ENCODE measurements at regions not wholly inside any gene's neighbourhood (a gene's known extent, or its start where the extent isn't known, plus 50 kb on each side); places are given as distances from the start of the nearest gene placed in this dataset.

GRCh38 chrX:68929332-68930150, 100.7 kb downstream of the EFNB1 start:
- Mint-ChIP-seq H3K9me3 (no peaks in the 10 kb centered on the region), H3K4me1 (ENCODE audit: low read depth) (no peaks in the 10 kb centered on the region), H3K4me3 (no peak overlapping the region), H3K36me3 (ENCODE audit: low read depth) (no peaks in the 10 kb centered on the region), H3K27ac (no peak overlapping the region), H3K27me3 (no peaks in the 10 kb centered on the region)
- no peak for DNase-seq
- ChIA-PET POLR2A (no interaction called here), CTCF (no interaction called here)
- TF ChIP-seq, protein P1, sequence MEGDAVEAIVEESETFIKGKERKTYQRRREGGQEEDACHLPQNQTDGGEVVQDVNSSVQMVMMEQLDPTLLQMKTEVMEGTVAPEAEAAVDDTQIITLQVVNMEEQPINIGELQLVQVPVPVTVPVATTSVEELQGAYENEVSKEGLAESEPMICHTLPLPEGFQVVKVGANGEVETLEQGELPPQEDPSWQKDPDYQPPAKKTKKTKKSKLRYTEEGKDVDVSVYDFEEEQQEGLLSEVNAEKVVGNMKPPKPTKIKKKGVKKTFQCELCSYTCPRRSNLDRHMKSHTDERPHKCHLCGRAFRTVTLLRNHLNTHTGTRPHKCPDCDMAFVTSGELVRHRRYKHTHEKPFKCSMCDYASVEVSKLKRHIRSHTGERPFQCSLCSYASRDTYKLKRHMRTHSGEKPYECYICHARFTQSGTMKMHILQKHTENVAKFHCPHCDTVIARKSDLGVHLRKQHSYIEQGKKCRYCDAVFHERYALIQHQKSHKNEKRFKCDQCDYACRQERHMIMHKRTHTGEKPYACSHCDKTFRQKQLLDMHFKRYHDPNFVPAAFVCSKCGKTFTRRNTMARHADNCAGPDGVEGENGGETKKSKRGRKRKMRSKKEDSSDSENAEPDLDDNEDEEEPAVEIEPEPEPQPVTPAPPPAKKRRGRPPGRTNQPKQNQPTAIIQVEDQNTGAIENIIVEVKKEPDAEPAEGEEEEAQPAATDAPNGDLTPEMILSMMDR (IDR thresholded peaks at IDR 0.05) = no peak
- no peak for ATAC-seq
- intact Hi-C loops (cut with micrococcal nuclease) = no loop called here

DNA sequence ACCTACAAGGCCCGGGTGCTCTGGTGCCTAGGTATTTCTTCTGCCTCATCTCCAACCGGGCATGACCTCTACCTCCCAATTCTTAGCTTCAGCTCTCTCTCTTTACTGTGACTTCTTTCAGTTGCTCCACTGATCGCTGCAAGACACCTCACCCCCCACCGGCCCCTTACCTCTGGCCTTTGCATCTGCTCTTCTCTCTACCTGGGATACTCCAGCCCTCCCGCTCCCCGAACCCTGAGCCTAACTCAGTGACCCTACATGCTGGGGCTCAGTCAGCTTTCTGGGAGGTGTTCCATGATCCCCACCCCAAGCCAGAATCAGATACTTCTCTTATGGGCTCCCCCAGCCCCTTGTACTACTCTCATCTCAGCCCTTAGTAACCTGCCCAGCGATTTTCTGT, 99.6 kb downstream of the EFNB1 start:
- Mint-ChIP-seq H3K27ac (no peak overlapping the region), H3K4me3 (no peak overlapping the region), H3K36me3 (ENCODE audit: low read depth) (no peaks in the 10 kb centered on the region), H3K9me3 (no peaks in the 10 kb centered on the region), H3K27me3 (no peaks in the 10 kb centered on the region), H3K4me1 (ENCODE audit: low read depth) (no peaks in the 10 kb centered on the region)
- no peak for DNase-seq
- intact Hi-C loops (cut with micrococcal nuclease) = no loop called here
- ChIA-PET POLR2A (no interaction called here), CTCF (no interaction called here)
- TF ChIP-seq, protein P1 (IDR thresholded peaks at IDR 0.05) = no peak
- ATAC-seq = no peak

- no peak overlapping the region for H3K4me3 Mint-ChIP-seq
Measured at GRCh38 chrX:68927178-68927577, 98.4 kb downstream of the EFNB1 start.

GRCh38 chrX:68923147-68923546, 94.3 kb downstream of the EFNB1 start:
- POLR2A ChIA-PET = no interaction called here
- no peak overlapping the region for H3K4me3 Mint-ChIP-seq
- intact Hi-C loops (cut with micrococcal nuclease) = no loop called here
- TF ChIP-seq, protein P1 (IDR thresholded peaks at IDR 0.05) = no peak
- ATAC-seq = no peak
- H3K4me1 Mint-ChIP-seq (ENCODE audit: low read depth) = no peaks in the 10 kb centered on the region
- CTCF ChIA-PET = no interaction called here
- DNase-seq = no peak
- no peak overlapping the region for H3K27ac Mint-ChIP-seq
- no peaks in the 10 kb centered on the region for H3K27me3 Mint-ChIP-seq
- H3K36me3 Mint-ChIP-seq (ENCODE audit: low read depth) = no peaks in the 10 kb centered on the region
- H3K9me3 Mint-ChIP-seq = no peaks in the 10 kb centered on the region

More at GRCh38 chrX:68927178-68927577, 98.4 kb downstream of the EFNB1 start:
- intact Hi-C loops (cut with micrococcal nuclease) = no loop called here
- ChIA-PET POLR2A (no interaction called here), CTCF (no interaction called here)
- Mint-ChIP-seq H3K27me3 (no peaks in the 10 kb centered on the region), H3K4me1 (ENCODE audit: low read depth) (no peaks in the 10 kb centered on the region), H3K27ac (no peak overlapping the region), H3K9me3 (no peaks in the 10 kb centered on the region), H3K36me3 (ENCODE audit: low read depth) (no peaks in the 10 kb centered on the region)
- no peak for DNase-seq
- TF ChIP-seq, protein P1 (IDR thresholded peaks at IDR 0.05) = no peak
- ATAC-seq = no peak

DNA sequence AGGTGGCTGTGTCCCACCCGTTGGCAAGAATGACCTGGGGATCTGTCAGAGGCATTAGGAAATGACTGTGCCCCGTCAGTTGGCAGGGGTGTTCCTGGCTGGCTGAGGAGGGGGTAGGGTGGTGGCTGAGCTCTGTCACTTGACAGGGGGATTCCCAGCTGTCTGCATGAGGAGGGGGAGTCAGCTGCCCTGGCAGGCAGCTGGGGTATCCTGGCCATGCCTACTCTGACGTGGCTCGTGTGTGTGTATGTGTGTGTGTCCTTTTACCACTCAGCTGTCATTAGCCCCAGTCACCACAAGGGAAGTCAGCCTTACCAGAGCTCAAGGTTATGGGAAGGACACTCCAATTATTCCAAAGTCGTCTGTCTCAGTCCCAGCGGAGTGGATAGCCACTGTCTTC, 93.2 kb downstream of the EFNB1 start:
- ChIA-PET POLR2A (no interaction called here), CTCF (no interaction called here)
- no peak for DNase-seq
- Mint-ChIP-seq H3K36me3 (ENCODE audit: low read depth) (no peaks in the 10 kb centered on the region), H3K4me1 (ENCODE audit: low read depth) (no peaks in the 10 kb centered on the region), H3K4me3 (no peak overlapping the region), H3K27me3 (no peaks in the 10 kb centered on the region), H3K27ac (no peak overlapping the region), H3K9me3 (no peaks in the 10 kb centered on the region)
- intact Hi-C loops (cut with micrococcal nuclease) = no loop called here
- no peak for ATAC-seq
- TF ChIP-seq, protein P1 (IDR thresholded peaks at IDR 0.05) = no peak

All from activated CD8-positive, alpha-beta T cell treated with anti-CD3 and anti-CD28 coated beads for 36 hours (primary cell).